HEK293T (cell line): ENCODE measurements at regions not wholly inside any gene's neighbourhood (a gene's known extent, or its start where the extent isn't known, plus 50 kb on each side); places are given as distances from the start of the nearest gene placed in this dataset.

Experiments used
- ARNT ChIP-seq: fragments of 450-650 bp; IDR thresholded peaks from 2 replicates; pipeline ENCODE4 v1.6.1; 2017; ENCODE audit warnings: mild to moderate bottlenecking
- CTBP1 ChIP-seq: fragments of 450-650 bp; IDR thresholded peaks from 2 replicates; pipeline ENCODE4 v1.6.1; 2016; ENCODE audit warnings: borderline replicate concordance
- ELF4 ChIP-seq: fragments of 450-650 bp; IDR thresholded peaks from 2 replicates; pipeline ENCODE4 v1.6.1; 2017; ENCODE audit warnings: antibody characterized with exemption
- FOXA1 ChIP-seq: fragments of 450-650 bp; IDR thresholded peaks from 2 replicates; pipeline ENCODE4 v1.6.1; 2016; ENCODE audit warnings: mild to moderate bottlenecking
- FOXK2 ChIP-seq: fragments of 450-650 bp; IDR thresholded peaks from 2 replicates; pipeline ENCODE4 v1.6.1; 2016; ENCODE audit warnings: mild to moderate bottlenecking
- FOXM1 ChIP-seq: fragments of 450-650 bp; IDR thresholded peaks from 2 replicates; pipeline ENCODE4 v1.6.1; 2017; ENCODE audit warnings: mild to moderate bottlenecking, borderline replicate concordance
- L3MBTL2 ChIP-seq: fragments of 450-650 bp; conservative IDR thresholded peaks from 2 replicates; pipeline ENCODE4 v1.6.1; 2016; ENCODE audit warnings: mild to moderate bottlenecking
- SUZ12 ChIP-seq: fragments of 450-650 bp; IDR thresholded peaks from 2 replicates; pipeline ENCODE4 v1.6.1; 2016; ENCODE audit warnings: mild to moderate bottlenecking
- TARDBP ChIP-seq: fragments of 450-650 bp; IDR thresholded peaks from 2 replicates; pipeline ENCODE4 v1.6.1; 2016
- ZNF384 ChIP-seq: fragments of 450-650 bp; IDR thresholded peaks from 2 replicates; pipeline ENCODE4 v1.6.1; 2016
- TF ChIP-seq, protein P1 (sequence below): fragments of 450-650 bp; IDR thresholded peaks from 2 replicates; pipeline ENCODE4 v1.6.1; 2016

DNA sequence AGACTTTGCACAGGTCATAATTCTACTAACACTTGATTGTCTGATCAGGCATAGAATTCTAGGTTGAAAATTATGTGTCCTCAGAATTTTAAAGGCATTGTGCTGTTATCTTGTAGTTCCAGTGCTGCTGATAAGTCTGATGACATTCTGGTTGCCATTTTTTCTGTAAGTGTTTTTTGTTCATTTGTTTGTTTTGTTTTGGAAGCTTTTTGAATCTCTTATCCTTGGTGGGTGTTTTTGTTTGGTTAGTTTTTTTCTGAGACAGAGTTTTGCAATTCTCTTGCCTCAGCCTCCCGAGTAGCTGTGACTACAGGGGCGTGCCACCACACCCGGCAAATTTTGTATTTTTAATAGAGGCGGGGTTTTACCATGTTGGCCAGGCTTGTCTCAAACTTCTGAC, 178.9 kb downstream of the CCDC71L start:
- TF ChIP-seq ELF4 = no peak
- no peak for TF ChIP-seq ZNF384
- no peak for TF ChIP-seq FOXK2
- TF ChIP-seq TARDBP = no peak
- TF ChIP-seq CTBP1 = no peak
- no peak for TF ChIP-seq FOXA1
- no peak for TF ChIP-seq FOXM1
- TF ChIP-seq, protein P1, sequence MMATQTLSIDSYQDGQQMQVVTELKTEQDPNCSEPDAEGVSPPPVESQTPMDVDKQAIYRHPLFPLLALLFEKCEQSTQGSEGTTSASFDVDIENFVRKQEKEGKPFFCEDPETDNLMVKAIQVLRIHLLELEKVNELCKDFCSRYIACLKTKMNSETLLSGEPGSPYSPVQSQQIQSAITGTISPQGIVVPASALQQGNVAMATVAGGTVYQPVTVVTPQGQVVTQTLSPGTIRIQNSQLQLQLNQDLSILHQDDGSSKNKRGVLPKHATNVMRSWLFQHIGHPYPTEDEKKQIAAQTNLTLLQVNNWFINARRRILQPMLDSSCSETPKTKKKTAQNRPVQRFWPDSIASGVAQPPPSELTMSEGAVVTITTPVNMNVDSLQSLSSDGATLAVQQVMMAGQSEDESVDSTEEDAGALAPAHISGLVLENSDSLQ = no peak
- no peak for TF ChIP-seq ARNT
- no peak for TF ChIP-seq SUZ12
- no peak for TF ChIP-seq L3MBTL2
